Stimulated activated CD4-positive, alpha-beta T cell treated with anti-CD3 and anti-CD28 coated beads, Interleukin-12 subunit alpha, Interleukin-12 subunit beta, amount 100 ng/mL, for 48 hours (primary cell): ENCODE measurements at regions not wholly inside any gene's neighbourhood (a gene's known extent, or its start where the extent isn't known, plus 50 kb on each side); places are given as distances from the start of the nearest gene placed in this dataset.
"Not testable (repeated sequence)": the region's sequence is repeated elsewhere in the genome, so short reads cannot be mapped to it uniquely, and the experiment has no call there.

ENCODE experiments used
- DNase-seq, 3 donors: peaks; one replicate each; pipeline ENCODE4 v3.0.0-alpha.2; 2020; ENCODE audit warnings: low read depth in 2 of 3, low spot score in 1 of 3

GRCh38 chr1:149157409-149157808, 54.1 kb upstream of the NBPF9 start:
- DNase-seq: not testable (repeated sequence)

GRCh38 chr1:149158308-149158707, 55.0 kb upstream of the NBPF9 start:
- DNase-seq: not testable (repeated sequence)

- DNase-seq: not testable (repeated sequence)
These were observed 59.7 kb upstream of the NBPF9 start for GRCh38 chr1:149163063-149163444.

- not testable (repeated sequence) for DNase-seq
These were observed 71.4 kb upstream of the NBPF9 start for GRCh38 chr1:149174765-149175164.

GRCh38 chr1:149175812-149176211, 72.5 kb upstream of the NBPF9 start:
- not testable (repeated sequence) for DNase-seq

- peak; percentile 16 to 46 (median 40) for DNase-seq
These were observed 73.3 kb upstream of the NBPF9 start for GRCh38 chr1:149176453-149177316.

- not testable (repeated sequence) for DNase-seq
These were observed 87.4 kb upstream of the NBPF9 start for GRCh38 chr1:149190742-149191141.

GRCh38 chr1:149196651-149197050, 93.3 kb upstream of the NBPF9 start:
- DNase-seq: not testable (repeated sequence)

- DNase-seq: not testable (repeated sequence)
These were observed 97.2 kb upstream of the NBPF9 start for GRCh38 chr1:149200567-149200966.

GRCh38 chr1:149202283-149202682, 98.9 kb upstream of the NBPF9 start:
- not testable (repeated sequence) for DNase-seq

GRCh38 chr1:149204396-149204795, 101.0 kb upstream of the NBPF9 start:
- DNase-seq: not testable (repeated sequence)

- not testable (repeated sequence) for DNase-seq
These were observed 105.5 kb upstream of the NBPF9 start for GRCh38 chr1:149208836-149209235.

- DNase-seq: not testable (repeated sequence)
These were observed 108.5 kb upstream of the NBPF9 start for GRCh38 chr1:149211757-149212420.

GRCh38 chr1:149212946-149213345, 109.6 kb upstream of the NBPF9 start:
- DNase-seq: not testable (repeated sequence)

GRCh38 chr1:149213673-149214072, 110.3 kb upstream of the NBPF9 start:
- DNase-seq: not testable (repeated sequence)

- not testable (repeated sequence) for DNase-seq
These were observed 115.0 kb upstream of the NBPF9 start for GRCh38 chr1:149218080-149218988.

- not testable (repeated sequence) for DNase-seq
These were observed 116.2 kb upstream of the NBPF9 start for GRCh38 chr1:149219539-149219938.

- DNase-seq: not testable (repeated sequence)
These were observed 117.2 kb upstream of the NBPF9 start for GRCh38 chr1:149220463-149221074.

- not testable (repeated sequence) for DNase-seq
These were observed 124.7 kb upstream of the NBPF9 start for GRCh38 chr1:149227933-149228665.
